ENCODE measurements at regions not wholly inside any gene's neighbourhood (a gene's known extent, or its start where the extent isn't known, plus 50 kb on each side); places are given as distances from the start of the nearest gene placed in this dataset.

- H3K4me1 Mint-ChIP-seq: peaks cover 4% of the 10 kb centered on the region
- ChIA-PET CTCF (no interaction called here), POLR2A (no interaction called here)
- DNase-seq (ENCODE audit: low spot score): no peak
- H3K9me3 Mint-ChIP-seq: 0 out of 2 replicates have a peak, but pooled peaks cover 8% of the 10 kb centered on the region
- ATAC-seq: no peak
- no peak overlapping the region for H3K4me3 Mint-ChIP-seq
- H3K27ac Mint-ChIP-seq: no peak overlapping the region
- no peak for TF ChIP-seq ZNF219 (CRISPR knock-in tag; IDR thresholded peaks at IDR 0.05; ENCODE audit: borderline replicate concordance)
- no peak for TF ChIP-seq GTF2I (CRISPR knock-in tag; conservative IDR thresholded peaks at IDR 0.05)
- no peak for TF ChIP-seq CREM (CRISPR knock-in tag; IDR thresholded peaks at IDR 0.05)
- H3K36me3 Mint-ChIP-seq: no peaks in the 10 kb centered on the region
- no peaks in the 10 kb centered on the region for H3K27me3 Mint-ChIP-seq (ENCODE audit: low read depth)
Measured at GRCh38 chr6:146886587-146887446, 288.0 kb downstream of the ADGB start.

GRCh38 chr6:146887447-146888077 lies 288.8 kb downstream of the ADGB start:
- ChIA-PET POLR2A (no interaction called here), CTCF (no interaction called here)
- DNase-seq (ENCODE audit: low spot score) (no peak), ATAC-seq (no peak)
- Mint-ChIP-seq H3K36me3 (no peaks in the 10 kb centered on the region), H3K4me1 (0 out of 2 replicates have a peak, but pooled peaks cover 2% of the 10 kb centered on the region), H3K27ac (no peak overlapping the region), H3K9me3 (0 out of 2 replicates have a peak, but pooled peaks cover 8% of the 10 kb centered on the region), H3K4me3 (no peak overlapping the region), H3K27me3 (ENCODE audit: low read depth) (no peaks in the 10 kb centered on the region)
- no peak for TF ChIP-seq ARID4B (CRISPR knock-in tag; IDR thresholded peaks at IDR 0.05; ENCODE audit: borderline replicate concordance)
- no peak for TF ChIP-seq JUN (CRISPR knock-in tag; IDR thresholded peaks at IDR 0.05)
- TF ChIP-seq E2F4 (CRISPR knock-in tag; IDR thresholded peaks at IDR 0.05; ENCODE audit: borderline replicate concordance, low read depth): no peak
- no peak for TF ChIP-seq TEAD1 (CRISPR knock-in tag; IDR thresholded peaks at IDR 0.05)
- TF ChIP-seq AFF4 (CRISPR knock-in tag; IDR thresholded peaks at IDR 0.05; ENCODE audit: borderline replicate concordance): no peak
- TF ChIP-seq ZNF121 (CRISPR knock-in tag; IDR thresholded peaks at IDR 0.05): no peak
- TF ChIP-seq MYBL2 (CRISPR knock-in tag; IDR thresholded peaks at IDR 0.05): no peak
- no peak for TF ChIP-seq TP53 (CRISPR knock-in tag; IDR thresholded peaks at IDR 0.05)
- TF ChIP-seq PRRX2 (CRISPR knock-in tag; IDR thresholded peaks at IDR 0.05): no peak
- TF ChIP-seq ZNF423 (CRISPR knock-in tag; IDR thresholded peaks at IDR 0.05): no peak
- TF ChIP-seq OVOL2 (CRISPR knock-in tag; IDR thresholded peaks at IDR 0.05; ENCODE audit: borderline replicate concordance): no peak
- no peak for TF ChIP-seq CREM (CRISPR knock-in tag; IDR thresholded peaks at IDR 0.05)

All from WTC11 (cell line).